NCI-H1105 treated with DMSO at 0.1 percent for 48 hours (cell line): ENCODE measurements at regions not wholly inside any gene's neighbourhood (a gene's known extent, or its start where the extent isn't known, plus 50 kb on each side); places are given as distances from the start of the nearest gene placed in this dataset.
A peak's percentile ranks its signal among the peaks of the same experiment; 100 is the strongest.

Source experiments
- DNase-seq: peaks from one replicate; lab custom pipeline; 2025; lab: John Stamatoyannopoulos, UW

DNA sequence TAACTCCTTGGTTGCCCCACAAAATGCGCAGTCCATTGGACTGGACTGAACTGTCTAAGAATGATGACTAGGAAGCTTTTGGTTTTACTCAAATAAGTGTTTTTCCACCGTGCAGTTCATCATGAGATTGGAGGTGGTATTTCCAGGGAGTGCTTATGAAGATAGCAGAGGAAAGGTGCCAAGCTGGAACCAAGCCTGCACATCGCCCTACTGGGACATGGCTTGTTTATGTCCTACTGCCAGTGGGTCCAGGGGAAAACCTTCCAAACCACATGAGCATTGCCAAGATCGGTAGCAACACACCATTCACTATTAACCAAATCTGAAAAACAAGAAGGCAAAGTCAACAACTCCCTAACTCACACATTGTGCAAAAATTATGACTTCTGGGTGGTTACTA lies 54.7 kb upstream of the DSCAM start:
- no peak for DNase-seq

GRCh38 chr21:40902299-40902698 lies 55.3 kb upstream of the DSCAM start:
- DNase-seq: peak; percentile 84

- DNase-seq: no peak
Measured at GRCh38 chr21:40902993-40903392, 56.0 kb upstream of the DSCAM start.

GRCh38 chr21:40905251-40905650 lies 58.3 kb upstream of the DSCAM start:
- no peak for DNase-seq

GRCh38 chr21:40912375-40912774 lies 65.4 kb upstream of the DSCAM start:
- DNase-seq: no peak

- DNase-seq: no peak
Measured at GRCh38 chr21:40915114-40915513, 68.2 kb upstream of the DSCAM start.

DNA sequence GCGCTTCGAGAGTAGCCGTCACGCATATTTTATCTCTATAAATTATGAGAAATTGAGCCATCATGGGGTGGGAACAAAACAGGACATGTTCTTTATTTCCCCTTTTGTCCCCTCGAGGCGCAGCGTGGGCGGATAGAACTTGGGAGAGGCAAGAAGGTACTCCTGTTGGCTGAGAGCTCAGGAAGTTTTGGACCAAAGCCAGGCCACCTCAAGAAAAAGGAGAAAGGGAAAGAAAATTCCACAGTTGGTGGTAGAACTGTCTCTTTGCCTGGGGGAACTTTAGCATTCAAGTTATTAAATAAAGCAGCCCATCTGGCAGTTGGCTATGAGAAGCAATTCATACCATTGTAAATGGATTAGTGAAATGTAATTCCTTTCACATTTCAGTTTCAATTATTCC lies 76.4 kb upstream of the DSCAM start:
- no peak for DNase-seq

GRCh38 chr21:40923901-40924300 lies 76.9 kb upstream of the DSCAM start:
- DNase-seq: no peak

- DNase-seq: no peak
Measured at GRCh38 chr21:40924641-40925040, 77.7 kb upstream of the DSCAM start.

GRCh38 chr21:40926238-40926637 lies 79.3 kb upstream of the DSCAM start:
- DNase-seq: no peak

DNA sequence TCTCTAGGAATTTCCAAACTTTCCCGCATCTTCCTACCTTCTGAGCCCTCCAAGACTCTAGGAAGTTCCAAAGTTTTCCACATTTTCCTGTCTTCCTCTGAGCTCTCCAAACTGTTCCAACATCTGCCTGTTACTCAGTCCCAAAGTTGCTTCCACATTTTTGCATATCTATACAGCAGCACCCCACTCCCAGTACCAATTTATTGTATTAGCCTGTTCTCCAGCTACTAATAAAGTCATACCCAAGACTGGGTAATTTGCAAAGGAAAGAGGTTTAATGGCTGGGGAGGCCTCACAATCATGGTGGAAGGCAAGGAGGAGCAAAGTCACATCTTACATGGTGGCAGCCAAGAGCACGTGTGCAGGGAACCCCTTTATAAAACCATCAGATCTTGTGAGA lies 82.9 kb upstream of the DSCAM start:
- DNase-seq: no peak

DNA sequence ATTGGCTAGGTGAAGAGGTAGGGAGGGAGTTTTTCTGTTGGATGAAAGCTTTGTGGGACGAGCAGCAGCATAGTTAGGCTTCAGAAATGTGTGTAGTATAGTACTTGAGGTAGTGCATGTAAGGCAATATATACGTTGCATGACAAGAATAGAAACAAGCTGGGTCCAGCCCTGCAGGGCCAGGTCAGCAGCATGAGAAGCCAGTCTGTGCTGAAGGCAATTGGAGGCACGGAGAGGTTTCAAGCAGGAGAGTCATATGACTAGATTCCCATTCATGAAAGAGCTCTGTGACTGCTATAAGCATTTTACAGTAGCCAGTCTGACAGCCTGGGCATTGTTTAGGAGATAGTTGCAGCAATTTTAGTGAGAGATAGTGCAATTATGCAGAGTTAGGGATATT lies 84.2 kb upstream of the DSCAM start:
- no peak for DNase-seq

DNA sequence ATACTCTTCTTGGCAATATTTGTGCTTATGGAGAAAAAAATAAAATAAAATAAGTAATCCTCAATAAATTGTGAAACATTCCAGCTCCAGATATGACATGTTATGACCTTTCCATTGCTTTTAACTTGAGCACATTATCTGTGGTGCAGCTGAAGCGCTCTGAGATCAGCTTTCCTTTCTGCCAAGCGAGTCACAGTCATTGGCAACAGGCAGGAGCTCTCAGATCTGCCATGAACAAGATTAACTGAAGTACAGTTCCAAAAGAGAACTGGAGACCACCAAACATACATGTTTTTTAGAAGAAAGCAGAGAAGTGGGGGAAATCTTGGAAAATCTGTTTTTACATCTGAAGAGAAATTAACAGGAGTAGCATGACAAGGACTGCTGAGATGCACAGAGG lies 89.2 kb upstream of the DSCAM start:
- DNase-seq: no peak

GRCh38 chr21:40936771-40937261 lies 89.9 kb upstream of the DSCAM start:
- DNase-seq: no peak

DNA sequence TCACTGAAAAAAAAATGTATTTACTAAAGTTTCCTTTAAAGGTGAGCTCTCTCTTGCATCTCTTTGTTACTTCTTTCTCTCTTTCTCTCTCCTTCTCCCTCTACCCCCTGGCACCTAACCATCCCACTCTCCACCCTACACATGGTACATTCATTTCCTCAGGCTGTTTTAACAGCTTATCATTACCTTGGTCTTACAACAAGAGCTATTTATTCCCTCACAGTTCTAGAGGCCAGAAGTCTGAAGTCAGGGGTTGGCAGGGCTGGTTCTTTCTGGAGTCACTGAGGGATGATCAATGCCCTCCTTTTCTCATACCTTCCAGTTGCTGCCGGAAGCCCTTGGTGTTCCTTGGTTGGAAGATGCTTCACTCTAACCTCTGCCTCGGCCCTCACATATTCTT lies 91.1 kb upstream of the DSCAM start:
- DNase-seq: no peak

DNA sequence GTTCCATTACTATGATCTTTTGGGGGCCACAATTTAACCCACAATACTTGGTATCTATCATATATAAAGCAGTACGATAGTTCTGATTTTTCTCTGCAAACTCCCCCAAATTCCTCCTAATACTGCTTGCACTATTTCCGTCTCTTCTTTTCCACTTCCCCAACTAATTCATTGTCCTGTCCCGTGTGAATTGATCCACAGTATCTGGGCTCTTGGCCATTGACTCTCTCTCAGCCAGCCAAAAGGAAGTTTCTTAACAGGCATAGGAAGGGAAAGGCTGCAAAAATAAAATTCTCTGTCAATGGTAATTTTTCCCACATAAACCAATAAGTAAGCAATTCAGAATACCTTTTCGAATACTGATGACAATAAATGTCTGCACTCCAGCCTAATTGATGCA lies 91.7 kb upstream of the DSCAM start:
- DNase-seq: no peak

DNA sequence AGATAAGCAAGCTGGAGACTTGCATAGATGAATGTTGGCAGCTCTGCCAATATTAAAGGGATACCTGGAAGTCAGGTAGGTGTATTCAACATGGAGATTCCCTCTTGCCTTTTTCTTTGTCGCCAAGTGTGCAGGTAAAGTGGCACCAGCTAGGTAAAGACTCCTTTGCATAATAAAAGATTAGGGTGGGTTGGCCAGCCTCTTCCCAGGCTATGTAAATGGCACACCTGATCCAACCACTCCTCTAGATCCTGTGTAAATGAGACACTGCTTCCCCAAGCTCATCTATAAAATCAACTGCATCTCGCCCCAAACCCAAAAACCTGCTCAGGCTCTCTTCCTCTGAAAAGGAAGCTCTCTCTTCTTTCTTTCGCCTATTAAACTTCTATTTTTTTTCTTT lies 100.8 kb upstream of the DSCAM start:
- no peak for DNase-seq

DNA sequence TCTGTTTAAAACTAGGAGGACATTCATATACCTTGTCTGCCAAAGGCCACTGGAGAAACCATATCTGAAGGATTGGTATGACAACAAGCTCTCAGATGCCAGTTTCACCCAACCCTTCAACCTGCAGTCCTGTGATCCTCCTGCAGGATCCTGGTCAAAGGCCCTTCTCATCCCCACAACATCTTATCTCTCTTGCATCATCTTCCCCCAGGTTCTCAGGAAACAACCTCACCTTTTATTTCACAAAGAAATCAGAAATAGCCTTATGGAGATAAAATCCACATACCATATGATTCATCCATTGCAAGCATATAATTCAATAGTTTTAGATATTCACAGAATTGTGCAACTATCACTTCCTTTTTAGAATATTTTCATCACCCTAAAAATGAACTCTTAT lies 104.0 kb upstream of the DSCAM start:
- no peak for DNase-seq

DNA sequence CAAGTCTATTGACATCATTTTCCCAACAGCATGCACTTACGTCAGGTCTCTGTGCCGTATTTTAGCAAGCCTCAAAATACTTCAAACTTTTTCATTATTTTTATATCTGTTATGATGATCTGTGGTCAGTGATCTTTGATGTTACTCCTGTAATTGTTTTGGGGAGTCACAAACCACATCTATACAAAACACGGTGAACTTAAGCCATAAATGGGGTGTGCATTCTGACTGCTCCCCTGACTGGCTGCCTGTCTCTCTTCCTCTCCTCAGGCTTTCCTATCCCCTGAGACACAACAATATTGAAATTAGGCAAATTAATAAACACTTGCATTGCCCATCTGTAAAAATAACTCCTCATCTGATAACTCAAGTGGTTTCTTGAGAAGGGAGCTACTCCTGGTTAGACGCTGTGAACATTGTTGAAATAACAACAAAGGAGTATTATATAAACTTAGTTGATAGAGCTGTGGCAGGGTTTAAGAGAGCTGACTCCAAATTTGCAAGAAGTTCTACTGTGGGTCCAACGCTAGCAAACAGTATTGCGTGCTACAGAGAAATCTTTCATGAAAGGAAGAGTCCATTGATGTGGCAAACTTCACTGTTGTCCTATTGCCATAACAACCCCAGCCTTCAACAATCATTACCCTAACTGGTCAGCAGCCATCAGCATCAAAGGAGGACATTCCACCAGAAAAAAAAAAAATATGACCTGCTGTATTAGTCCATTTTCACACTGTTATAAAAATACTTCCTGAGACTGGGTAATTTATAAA lies 105.8 kb upstream of the DSCAM start:
- DNase-seq: no peak

- DNase-seq: no peak
Measured at GRCh38 chr21:40964691-40965090, 117.7 kb upstream of the DSCAM start.

DNA sequence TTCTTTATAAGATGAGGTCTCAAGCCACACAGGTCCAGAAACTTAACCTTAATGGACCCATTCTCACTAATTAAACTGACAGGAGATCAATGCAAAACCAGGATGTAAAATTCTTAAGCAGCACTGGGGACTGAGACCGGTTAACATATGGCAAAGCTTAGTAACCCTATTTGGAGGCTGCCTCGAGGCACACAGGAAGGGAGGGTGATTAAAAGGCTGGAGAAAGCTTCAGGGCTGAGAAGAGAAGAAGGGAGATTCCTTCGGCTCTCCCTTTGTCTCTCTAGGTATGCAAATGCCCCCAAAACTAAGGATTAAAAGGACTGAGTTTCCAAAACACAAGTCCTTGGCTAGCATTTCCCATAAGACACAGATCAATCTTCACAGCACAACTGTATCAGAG lies 120.8 kb upstream of the DSCAM start:
- no peak for DNase-seq

DNA sequence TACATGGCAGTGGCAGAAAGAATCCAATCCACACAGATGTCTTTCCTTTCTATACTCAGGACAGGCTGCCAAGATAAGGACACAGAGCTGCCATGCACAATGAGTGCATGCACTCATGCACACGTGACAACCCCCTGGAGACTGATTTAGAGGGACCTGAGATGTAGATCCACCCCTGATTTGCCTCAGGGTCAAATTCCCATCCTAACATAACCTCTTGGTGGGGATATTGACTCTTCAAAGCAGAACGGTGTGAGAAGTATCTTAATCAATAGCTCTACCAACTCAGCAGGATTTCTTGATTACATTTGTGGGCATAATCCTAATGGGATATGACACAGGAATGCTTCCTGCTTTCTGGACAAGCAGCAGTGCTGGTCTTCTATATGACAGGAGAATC lies 125.2 kb upstream of the DSCAM start:
- DNase-seq: no peak

DNA sequence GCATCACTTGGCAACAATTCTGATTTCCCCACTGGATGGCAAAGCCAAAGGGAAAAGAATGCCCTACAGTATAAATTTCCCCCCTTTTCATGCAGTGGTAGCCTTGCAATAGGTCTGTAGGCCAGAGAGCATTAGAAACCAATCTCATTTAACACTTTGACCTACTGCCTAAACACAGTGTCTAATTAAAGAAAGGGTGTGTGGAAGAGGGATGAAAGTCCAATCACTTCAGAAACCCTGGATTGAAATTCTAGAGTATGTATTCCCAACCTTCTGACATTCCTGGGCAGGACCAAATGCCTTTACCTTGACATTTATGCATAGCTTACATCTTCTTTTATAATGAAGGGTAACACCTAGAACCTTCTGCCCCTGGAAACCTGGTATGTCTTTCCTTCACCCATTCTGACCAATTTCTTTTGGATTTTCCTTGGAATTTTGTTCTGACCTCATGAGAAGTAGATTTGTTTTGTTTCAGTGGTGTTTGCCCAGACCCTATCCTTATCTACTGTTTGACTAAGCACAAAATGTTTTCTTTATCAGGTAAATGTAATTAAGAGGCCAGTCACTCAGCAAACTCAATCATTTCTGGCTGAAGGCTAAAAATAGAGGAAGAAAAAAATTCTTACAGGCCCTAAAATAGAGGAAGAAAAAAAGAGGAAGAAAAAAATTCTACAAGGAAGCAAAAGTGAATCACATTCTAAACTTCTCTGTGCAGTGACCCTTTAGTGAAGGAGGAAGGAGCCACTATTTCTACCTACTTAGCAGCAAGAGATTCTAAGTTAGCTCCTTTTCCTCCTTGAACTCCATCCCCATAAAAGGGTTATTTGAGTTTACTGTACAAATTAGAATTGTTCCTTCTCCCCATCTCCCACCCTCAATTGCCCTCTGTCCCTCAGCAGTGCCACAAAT lies 129.5 kb upstream of the DSCAM start:
- DNase-seq: no peak
